ENCODE measurements at regions not wholly inside any gene's neighbourhood (a gene's known extent, or its start where the extent isn't known, plus 50 kb on each side); places are given as distances from the start of the nearest gene placed in this dataset.

- no peak overlapping the region for H3K4me3 ChIP-seq
- intact Hi-C loops (cut with DNase I; ENCODE audit: low total_unique reads): no loop called here
- H3K27ac ChIP-seq: no peak overlapping the region
- no peaks in the 10 kb centered on the region for H3K4me1 ChIP-seq
- H3K9me3 ChIP-seq: no peaks in the 10 kb centered on the region
- DNase-seq: no peak
- no peaks in the 10 kb centered on the region for H3K27me3 ChIP-seq
- TF ChIP-seq CTCF (IDR thresholded peaks at IDR 0.05): no peak
- no peaks in the 10 kb centered on the region for H3K36me3 ChIP-seq
Measured at GRCh38 chr6:90722648-90723047, 135.8 kb upstream of the MAP3K7 start.

DNA sequence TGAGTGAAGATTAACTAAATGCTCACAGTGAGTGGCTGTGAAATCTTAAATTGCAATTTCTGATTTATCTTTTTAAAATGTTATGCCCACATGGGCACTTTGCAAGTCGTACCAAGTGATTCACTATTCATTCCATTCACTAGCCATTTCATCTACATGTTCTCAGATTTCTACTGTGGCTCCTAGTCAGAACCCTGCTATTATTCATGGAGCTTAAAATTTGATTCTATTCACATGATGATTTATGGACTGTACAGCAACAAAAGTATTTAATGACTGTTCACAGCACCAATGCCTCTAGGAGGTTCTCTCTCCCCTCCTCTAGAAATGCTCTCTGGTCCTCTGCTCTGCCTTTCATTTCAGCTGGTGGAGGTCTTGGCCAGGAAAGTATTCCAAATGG lies 133.5 kb upstream of the MAP3K7 start:
- no peaks in the 10 kb centered on the region for H3K27me3 ChIP-seq
- no peak overlapping the region for H3K27ac ChIP-seq
- no peaks in the 10 kb centered on the region for H3K36me3 ChIP-seq
- intact Hi-C loops (cut with DNase I; ENCODE audit: low total_unique reads): no loop called here
- H3K9me3 ChIP-seq: no peaks in the 10 kb centered on the region
- TF ChIP-seq CTCF (IDR thresholded peaks at IDR 0.05): no peak
- H3K4me3 ChIP-seq: no peak overlapping the region
- H3K4me1 ChIP-seq: no peaks in the 10 kb centered on the region
- no peak for DNase-seq

- no peak overlapping the region for H3K27ac ChIP-seq
- no peak overlapping the region for H3K4me3 ChIP-seq
- no peaks in the 10 kb centered on the region for H3K27me3 ChIP-seq
- DNase-seq: no peak
- H3K4me1 ChIP-seq: no peaks in the 10 kb centered on the region
- no peak for TF ChIP-seq CTCF (IDR thresholded peaks at IDR 0.05)
- no peaks in the 10 kb centered on the region for H3K36me3 ChIP-seq
- no peaks in the 10 kb centered on the region for H3K9me3 ChIP-seq
- intact Hi-C loops (cut with DNase I; ENCODE audit: low total_unique reads): no loop called here
Measured at GRCh38 chr6:90719321-90720195, 132.7 kb upstream of the MAP3K7 start.

DNA sequence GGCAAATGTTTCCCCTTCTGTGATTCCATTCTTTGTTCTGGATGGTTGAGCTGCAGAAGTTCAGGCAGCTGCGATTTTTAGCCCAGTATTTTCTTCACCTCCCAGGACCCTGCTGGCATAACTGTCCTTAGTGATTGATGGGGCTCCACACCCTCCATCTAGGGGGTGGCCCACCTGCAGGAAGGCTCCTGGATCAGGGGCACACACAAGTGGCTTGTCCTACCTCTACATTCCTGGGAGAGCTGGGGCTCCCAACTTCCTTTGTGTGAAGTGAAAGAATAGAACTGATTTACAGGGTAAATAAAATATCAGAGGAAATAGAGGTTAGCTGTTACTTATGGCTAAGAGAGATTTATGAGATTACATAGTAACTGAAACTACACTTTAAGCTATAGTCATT lies 129.5 kb upstream of the MAP3K7 start:
- Histone ChIP-seq H3K27me3 (no peaks in the 10 kb centered on the region), H3K4me1 (no peaks in the 10 kb centered on the region), H3K4me3 (no peak overlapping the region), H3K27ac (no peak overlapping the region), H3K36me3 (no peaks in the 10 kb centered on the region), H3K9me3 (no peaks in the 10 kb centered on the region)
- intact Hi-C loops (cut with DNase I; ENCODE audit: low total_unique reads): no loop called here
- no peak for TF ChIP-seq CTCF (IDR thresholded peaks at IDR 0.05)
- DNase-seq: no peak

DNA sequence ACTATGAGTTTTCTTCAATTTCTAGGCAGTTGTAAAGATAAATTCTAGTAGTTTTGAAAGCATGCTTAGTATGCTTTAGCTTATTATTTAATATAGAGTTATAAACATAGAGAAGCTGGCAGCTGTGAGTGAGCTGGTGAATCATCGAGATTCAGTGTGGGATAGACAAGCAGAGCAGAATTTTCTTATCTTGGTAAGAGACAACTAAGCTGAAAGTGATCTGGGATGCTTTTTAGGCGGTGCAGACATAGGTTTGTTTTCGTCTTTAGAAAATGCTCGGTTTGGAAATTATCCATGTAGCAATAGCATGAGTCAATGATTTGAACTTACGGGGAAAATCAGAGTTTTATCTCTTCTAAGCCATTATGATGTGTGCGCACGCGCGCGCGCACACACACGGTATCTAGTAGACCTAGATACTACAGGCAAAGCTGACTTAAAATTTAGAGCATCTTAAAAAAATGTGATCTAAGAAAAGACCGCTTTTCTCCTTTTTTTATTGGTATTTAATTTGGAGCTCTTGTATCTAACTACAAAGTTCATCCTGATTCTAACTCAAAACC lies 128.3 kb upstream of the MAP3K7 start:
- no peaks in the 10 kb centered on the region for H3K4me1 ChIP-seq
- no peak for TF ChIP-seq CTCF (IDR thresholded peaks at IDR 0.05)
- no peak overlapping the region for H3K27ac ChIP-seq
- H3K27me3 ChIP-seq: no peaks in the 10 kb centered on the region
- intact Hi-C loops (cut with DNase I; ENCODE audit: low total_unique reads): no loop called here
- no peaks in the 10 kb centered on the region for H3K9me3 ChIP-seq
- H3K4me3 ChIP-seq: no peak overlapping the region
- H3K36me3 ChIP-seq: no peaks in the 10 kb centered on the region
- no peak for DNase-seq
